GM18505 (cell line): ENCODE measurements at regions not wholly inside any gene's neighbourhood (a gene's known extent, or its start where the extent isn't known, plus 50 kb on each side); places are given as distances from the start of the nearest gene placed in this dataset.

Experiments used
- ATAC-seq: cut with Tn5 transposase; IDR thresholded peaks from one replicate; pipeline ENCODE4 v1.9.1; 2021; ENCODE audit not compliant: unreplicated experiment
- POLR2A ChIP-seq: IDR thresholded peaks from 4 replicates; pipeline ENCODE4 v1.6.1; 2011; ENCODE audit warnings: borderline replicate concordance; ENCODE audit not compliant: insufficient read depth, insufficient read length; ENCODE audit errors: extremely low read depth

DNA sequence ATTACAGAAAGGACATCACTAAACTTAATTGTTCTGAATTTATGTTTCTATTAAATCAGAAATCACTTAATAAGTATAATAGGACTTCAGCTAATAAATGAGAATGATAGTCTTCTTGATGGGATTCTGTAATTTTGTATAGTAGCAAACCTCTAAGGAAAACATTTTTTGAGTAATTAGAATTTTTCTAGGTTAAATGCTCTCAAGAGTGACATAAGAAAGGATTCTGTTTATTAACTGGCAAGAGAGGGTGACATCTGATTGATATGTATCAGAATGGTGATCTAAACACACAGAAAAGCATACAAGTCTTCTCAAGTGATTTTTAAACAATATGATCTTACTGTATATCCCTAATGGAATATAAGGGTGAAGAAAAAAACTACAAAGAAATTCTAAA lies 1597.7 kb upstream of the PRR20A start:
- TF ChIP-seq POLR2A = no peak
- ATAC-seq = no peak

DNA sequence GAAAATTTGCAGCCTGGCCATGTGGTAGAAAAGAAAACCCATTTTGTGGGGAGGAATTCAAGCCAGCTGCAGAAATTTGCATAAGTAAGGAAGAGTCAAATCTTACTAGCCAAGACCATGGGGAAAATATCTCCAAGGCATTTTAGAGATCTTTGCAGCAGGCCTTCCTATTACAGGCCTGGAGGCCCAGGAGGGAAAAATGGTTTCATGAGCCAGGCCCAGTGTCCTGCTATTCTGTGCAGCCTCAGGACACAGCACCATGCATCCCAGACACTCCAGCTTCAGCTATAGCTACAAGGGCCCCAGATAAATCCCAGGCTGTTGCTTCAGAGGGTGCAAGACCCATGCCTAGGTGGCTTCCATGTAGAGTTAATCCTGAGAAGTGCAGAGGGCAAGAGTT lies 1590.1 kb upstream of the PRR20A start:
- no peak for ATAC-seq
- no peak for TF ChIP-seq POLR2A

DNA sequence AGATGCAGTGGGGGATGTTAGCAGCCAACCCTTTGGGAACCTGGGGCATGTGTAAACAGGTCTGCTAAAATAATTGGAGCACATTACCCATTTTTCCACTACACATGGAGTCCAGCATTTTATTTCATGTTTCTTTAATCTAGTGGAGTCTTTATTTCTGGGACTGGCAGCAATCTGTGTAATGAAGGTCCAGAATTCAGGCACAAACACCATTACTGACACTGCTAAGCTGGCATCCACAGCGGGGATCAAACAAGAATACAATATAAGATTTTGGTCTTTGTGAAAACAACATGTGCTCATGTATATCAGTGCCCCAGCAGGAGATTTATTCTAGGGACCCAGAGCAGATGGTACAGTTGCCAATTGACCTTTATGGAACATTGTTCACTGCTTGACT lies 1587.0 kb upstream of the PRR20A start:
- TF ChIP-seq POLR2A = no peak
- no peak for ATAC-seq

DNA sequence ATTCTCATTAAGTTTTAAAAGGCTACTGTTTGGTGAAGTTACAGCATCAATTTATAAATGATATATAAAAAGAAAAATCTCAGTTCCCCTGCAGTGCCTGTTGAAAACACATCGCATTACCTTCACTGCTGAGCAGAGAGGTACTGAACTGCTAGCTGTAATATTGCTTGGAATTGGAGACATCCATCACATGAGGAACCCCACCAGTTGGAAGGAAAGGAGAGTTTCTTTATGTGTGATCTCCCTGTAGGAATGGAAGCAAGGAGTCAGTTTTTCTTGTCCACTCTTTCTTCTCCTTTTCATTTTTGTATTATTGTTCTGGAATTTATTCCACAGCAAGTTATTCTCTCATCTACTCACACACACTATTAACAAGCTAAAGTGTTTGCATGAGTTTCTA lies 1586.0 kb upstream of the PRR20A start:
- no peak for TF ChIP-seq POLR2A
- no peak for ATAC-seq

DNA sequence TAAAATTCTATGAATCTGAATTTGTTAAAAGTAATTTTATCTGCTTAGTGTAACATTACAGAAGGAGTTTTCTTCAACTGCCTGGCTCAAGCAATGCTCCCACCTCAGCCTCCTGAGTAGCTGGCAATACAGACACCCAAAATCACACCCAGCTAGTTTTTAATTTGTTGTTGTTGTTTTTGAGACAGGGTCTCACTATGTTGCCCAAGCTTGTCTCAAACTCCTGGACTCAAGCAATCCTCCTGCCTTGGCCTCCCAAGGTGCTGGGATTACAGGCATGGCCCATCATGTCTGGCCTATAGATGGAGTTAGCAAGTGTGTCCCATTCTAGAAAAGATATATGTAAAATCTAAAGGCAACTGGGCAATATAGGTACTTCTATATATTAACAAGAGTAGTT lies 1580.4 kb upstream of the PRR20A start:
- no peak for ATAC-seq
- TF ChIP-seq POLR2A = no peak

DNA sequence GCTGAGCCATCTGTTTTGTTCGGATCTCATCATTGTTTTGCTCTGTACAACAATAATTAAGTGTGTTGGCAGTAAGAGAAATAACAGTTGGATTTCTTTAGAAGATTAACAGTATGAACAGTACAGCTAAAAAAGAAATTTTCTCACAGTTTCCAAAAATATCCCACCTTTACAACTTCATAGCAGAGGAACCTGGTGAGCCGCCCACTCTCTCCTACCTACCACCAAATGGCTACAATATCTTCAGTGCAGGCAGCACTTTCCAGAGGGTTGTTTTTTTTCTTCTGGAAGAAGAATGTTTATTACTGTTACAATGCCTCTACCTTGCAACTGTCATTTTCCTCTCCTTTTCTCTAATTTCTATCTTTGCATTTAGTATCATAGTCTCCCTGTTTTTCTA lies 1577.5 kb upstream of the PRR20A start:
- ATAC-seq = no peak
- TF ChIP-seq POLR2A = no peak

DNA sequence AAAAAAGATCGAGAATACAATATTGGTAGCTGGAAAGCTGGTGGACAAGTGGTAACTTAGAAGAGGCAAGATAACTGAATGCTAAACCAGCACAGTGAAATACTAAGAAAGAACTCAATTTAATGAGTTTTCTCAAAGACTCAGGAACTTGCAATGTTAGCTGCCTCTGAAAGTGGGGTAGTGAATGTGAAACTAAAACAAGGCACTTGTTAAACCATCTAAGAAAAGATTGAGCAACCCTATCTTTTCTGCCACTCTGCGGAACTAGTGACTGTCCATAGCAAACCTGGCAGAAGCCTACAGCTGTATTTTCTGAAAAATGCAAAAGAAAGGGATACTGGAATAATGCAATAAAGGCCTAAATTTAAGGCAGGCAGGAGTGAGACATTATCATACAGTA lies 1574.4 kb upstream of the PRR20A start:
- TF ChIP-seq POLR2A = no peak
- no peak for ATAC-seq

DNA sequence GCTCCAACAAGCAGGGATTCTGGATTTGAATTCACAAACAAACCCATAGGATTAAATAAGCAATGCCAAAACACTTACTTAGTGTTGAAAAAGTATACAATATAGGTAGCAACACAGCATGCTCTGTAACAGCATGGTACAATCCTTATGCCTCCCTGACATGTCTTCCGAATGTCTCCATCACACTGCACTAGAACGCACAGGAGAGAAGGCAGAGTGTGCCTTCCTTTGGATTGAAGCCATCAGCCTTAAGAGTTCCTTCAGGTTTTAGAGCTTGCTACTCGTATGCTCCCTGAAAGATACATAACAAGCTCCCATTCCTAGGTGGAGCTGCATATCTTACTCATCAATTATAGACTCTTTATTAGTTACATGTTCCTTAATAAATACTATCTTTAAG lies 1573.9 kb upstream of the PRR20A start:
- no peak for TF ChIP-seq POLR2A

DNA sequence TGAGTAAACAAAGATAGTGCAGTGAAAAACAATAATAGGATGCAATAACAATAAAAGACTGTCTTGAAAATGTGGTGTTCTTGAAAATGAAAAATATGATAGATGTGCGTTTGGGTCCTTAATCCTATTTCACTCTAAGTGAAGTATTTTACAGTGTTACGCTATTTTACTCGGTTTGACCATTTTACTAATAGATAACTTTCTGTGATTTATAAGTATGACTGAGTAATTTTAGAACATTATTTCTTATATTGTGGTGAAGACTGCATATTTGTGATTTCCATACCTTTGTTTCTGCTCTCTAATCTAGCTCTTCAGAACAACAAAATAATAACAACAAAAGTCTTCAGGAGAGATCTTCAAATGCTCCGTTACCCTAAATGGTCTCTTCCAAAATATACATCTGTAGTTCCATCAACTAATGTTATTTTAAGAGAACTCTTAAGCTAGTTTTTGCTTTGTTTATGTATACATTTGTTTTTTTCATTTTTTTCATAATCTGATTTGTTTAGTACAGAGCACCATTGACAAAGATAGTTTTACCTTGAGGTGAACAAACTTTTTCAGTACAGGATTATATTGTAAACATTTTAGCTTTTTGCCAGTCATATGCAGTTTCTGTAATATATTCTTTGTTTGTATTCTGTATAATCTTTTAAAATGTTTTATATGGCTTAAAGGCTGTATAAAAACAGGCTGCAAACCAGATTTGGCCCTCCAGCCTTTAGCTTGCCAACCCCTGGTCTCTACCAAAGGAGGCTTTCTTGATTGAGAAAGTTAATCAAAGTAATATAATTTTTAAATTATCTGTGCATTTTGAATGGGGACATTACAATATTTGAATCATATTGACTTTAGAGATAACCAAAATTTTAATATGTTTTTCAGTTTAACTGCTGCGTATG lies 1572.7 kb upstream of the PRR20A start:
- no peak for TF ChIP-seq POLR2A
- ATAC-seq = no peak

More for the DNA sequence above, 1573.9 kb upstream of the PRR20A start:
- no peak for ATAC-seq

DNA sequence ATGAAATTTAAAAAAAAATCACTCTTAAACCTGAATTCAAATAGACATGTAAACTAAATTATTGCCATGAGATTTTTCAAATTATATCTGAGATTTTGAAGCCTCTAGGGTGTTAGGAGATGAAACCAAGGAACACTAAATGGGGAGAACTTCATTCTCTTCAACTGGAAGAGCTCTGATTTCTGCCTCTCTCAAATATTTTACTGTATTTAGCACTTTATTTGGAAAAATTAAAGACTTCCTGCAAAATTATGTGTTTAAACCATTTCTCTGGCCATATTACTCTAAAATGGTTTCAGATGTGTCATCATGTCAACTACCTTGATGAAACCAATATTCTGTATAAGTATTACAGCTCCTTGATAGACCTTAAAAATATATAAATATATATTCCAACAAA lies 1571.6 kb upstream of the PRR20A start:
- ATAC-seq = no peak
- no peak for TF ChIP-seq POLR2A

DNA sequence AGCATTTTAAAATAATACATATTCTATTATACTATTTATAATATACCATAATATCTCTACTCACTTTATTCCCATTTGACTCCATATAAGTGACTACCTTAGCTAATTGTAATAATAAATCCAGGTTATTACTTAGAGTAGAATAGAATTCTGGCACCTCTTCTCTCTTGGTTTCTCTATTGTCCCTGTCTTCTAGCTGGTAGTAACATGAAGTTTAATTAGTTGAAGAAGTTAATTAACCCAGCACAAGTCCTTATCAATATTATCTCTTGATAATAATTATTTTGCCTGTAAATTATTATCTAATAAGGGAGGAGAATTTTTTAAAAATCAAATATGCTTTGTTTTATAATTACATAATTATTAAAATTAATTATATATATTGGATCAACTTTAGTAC lies 1571.2 kb upstream of the PRR20A start:
- ATAC-seq = no peak
- no peak for TF ChIP-seq POLR2A

DNA sequence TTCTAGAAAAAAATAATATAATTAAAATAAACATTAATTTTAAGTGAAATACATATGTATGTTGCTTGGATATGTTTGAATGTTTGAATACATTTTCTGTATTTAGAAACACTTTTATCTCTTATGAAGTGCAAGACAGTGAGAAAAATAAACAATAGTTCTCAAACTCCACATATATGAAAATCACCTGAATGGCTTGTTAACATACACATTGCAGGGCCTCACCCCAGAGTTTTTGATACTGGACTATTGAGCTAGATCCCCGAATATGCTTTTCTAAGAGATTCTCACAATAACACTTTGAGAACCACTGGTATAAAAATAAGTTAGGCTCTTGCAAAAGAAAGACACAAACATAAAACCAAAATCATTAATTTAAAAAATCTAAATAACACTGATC lies 1570.3 kb upstream of the PRR20A start:
- TF ChIP-seq POLR2A = no peak
- no peak for ATAC-seq

DNA sequence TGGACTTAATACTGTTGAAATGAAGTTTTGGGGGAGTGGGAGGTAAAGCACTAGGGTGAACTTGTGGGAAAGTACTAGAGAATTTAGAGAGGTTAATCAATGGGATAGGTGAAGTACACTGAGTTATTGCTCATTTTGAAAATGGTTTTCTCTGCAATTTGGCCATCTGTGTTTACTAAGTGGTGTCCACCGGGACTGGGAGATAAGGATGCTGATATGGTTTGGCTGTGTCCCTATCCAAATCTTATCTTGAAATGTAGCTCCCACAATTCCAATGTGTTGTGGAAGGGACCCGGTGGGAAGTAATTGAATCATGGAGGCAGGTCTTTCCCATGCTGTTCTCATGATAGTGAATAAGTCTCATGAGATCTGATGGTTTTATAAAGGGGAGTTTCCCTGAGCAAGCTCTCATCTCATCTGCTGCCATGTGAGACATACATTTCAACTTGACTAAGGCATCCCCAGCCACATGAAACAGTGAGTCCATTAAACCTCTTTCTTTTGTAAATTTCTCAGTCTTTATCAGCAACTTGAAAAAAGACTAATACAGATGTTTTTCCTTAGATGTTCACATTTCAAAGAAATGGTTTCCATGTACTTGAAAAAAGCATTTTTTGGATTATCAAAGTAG lies 1569.4 kb upstream of the PRR20A start:
- ATAC-seq = no peak
- no peak for TF ChIP-seq POLR2A

DNA sequence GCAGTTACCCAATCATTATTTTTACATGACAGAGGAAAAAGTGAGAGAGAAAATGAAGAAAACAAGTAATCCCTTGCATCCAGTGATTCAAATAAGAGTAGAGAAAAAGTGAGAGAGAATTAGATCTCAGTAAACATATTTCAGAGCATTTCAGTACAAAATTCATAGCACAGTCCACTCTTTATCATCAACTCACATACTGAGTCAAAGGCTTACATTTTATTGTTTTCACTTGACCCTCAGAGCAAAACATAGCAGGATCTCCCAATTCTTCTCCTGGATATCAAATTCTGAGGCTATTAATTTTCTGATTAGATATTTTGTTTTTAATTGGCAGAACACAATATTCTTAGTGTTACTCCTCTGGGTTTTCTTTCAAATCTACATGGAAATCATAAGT lies 1568.3 kb upstream of the PRR20A start:
- TF ChIP-seq POLR2A = no peak
- ATAC-seq = no peak
